Upper lobe of left lung (tissue), 6 donors: ENCODE measurements at regions not wholly inside any gene's neighbourhood (a gene's known extent, or its start where the extent isn't known, plus 50 kb on each side); places are given as distances from the start of the nearest gene placed in this dataset.
"Not testable (repeated sequence)": the region's sequence is repeated elsewhere in the genome, so short reads cannot be mapped to it uniquely, and the experiment has no call there.

Experiments used
- ATAC-seq, 2 donors: fragments of 200-7000 bp; cut with Tn5 transposase; one replicate each; pipeline ENCODE4 v1.9.1; 2022; ENCODE audit warnings: mild to moderate bottlenecking in 2 of 2, moderate library complexity in 2 of 2; ENCODE audit not compliant: low FRiP score in 2 of 2
- DNase-seq, 2 donors: peaks; one replicate each; pipeline ENCODE4 v3.0.0-alpha.2; 2019 to 2020
- H3K27ac ChIP-seq, 4 donors: fragments of 200-600 bp; sonication (generic); one replicate each; pipeline ENCODE4 v1.5.1; 2016 to 2019
- H3K27me3 ChIP-seq, 4 donors: fragments of 200-600 bp; sonication (generic); one replicate each; pipeline ENCODE4 v1.5.1; 2017 to 2019
- H3K36me3 ChIP-seq, 4 donors: fragments of 200-600 bp; sonication (generic); one replicate each; pipeline ENCODE4 v1.5.1; 2016 to 2019
- H3K4me1 ChIP-seq, 4 donors: fragments of 200-600 bp; sonication (generic); one replicate each; pipeline ENCODE4 v1.5.1; 2018 to 2019
- H3K4me3 ChIP-seq, 4 donors: fragments of 200-600 bp; sonication (generic); one replicate each; pipeline ENCODE4 v1.5.1; 2017 to 2019; ENCODE audit warnings: mild to moderate bottlenecking in 2 of 4, moderate library complexity in 1 of 4
- H3K9me3 ChIP-seq, 4 donors: fragments of 200-600 bp; sonication (generic); one replicate each; pipeline ENCODE4 v1.5.1; 2018 to 2019
- CTCF ChIP-seq, 6 experiments: fragments of 450-650 bp in 4 of 6; fragments of 200-600 bp in 2 of 6; sonication (generic) in 2 of 6; IDR thresholded peaks; one replicate each; pipeline ENCODE4 v1.5.1; 2016 to 2019; ENCODE audit warnings: antibody characterized with exemption in 6 of 6
- EP300 ChIP-seq, 4 donors: sonication (generic); formaldehyde crosslinking; IDR thresholded peaks; one replicate each; pipeline ENCODE4 v1.5.1; 2017; ENCODE audit warnings: antibody characterized with exemption in 4 of 4, control low read depth in 2 of 4
- POLR2A ChIP-seq, 4 donors: fragments of 450-650 bp; IDR thresholded peaks; one replicate each; pipeline ENCODE4 v1.5.1; 2016 to 2017; ENCODE audit warnings: antibody characterized with exemption in 4 of 4, mild to moderate bottlenecking in 2 of 4
- POLR2AphosphoS5 ChIP-seq, 2 donors: sonication (generic); formaldehyde crosslinking; IDR thresholded peaks; one replicate each; pipeline ENCODE4 v1.5.1; 2017; ENCODE audit warnings: antibody characterized with exemption in 2 of 2
- WGBS, 2 donors: methylation state at CpG; one replicate each; pipeline ENCODE4 v1.1.5; 2017 to 2018; 5-methylcytosine and 5-hydroxymethylcytosine counted together
- donor health status: DM: no; HTN: no; CAD: no; lungs with moderate emphysema.
- donor health status: DM: no; HTN: yes; CAD: no; lungs with severe emphysema.

- Histone ChIP-seq H3K36me3 (no peaks in the 10 kb centered on the region), H3K27ac (no peak overlapping the region), H3K4me3 (no peak overlapping the region), H3K27me3 (no peaks in the 10 kb centered on the region), H3K9me3 (no peaks in the 10 kb centered on the region), H3K4me1 (no peaks in the 10 kb centered on the region)
- ATAC-seq, result no peak
- WGBS, 2 donors, result 94 to 95% methylated on average over 6 of the region's 6 CpGs
- no peak for DNase-seq
- TF ChIP-seq POLR2A (IDR thresholded peaks at IDR 0.05) (no peak), EP300 (IDR thresholded peaks at IDR 0.05) (no peak), POLR2AphosphoS5 (IDR thresholded peaks at IDR 0.05) (no peak), CTCF (IDR thresholded peaks at IDR 0.05) (no peak)
Observed at GRCh38 chr1:65082346-65083040, 65.5 kb upstream of the AK4 start.

- H3K27ac ChIP-seq, result no peak overlapping the region
- no peak for DNase-seq
- no peaks in the 10 kb centered on the region for H3K4me1 ChIP-seq
- H3K9me3 ChIP-seq, result no peaks in the 10 kb centered on the region
- ATAC-seq, result no peak
- 69 to 74% methylated on average over 4 of the region's 4 CpGs for WGBS, 2 donors
- no peak overlapping the region for H3K4me3 ChIP-seq
- H3K27me3 ChIP-seq, result no peaks in the 10 kb centered on the region
- H3K36me3 ChIP-seq, result no peaks in the 10 kb centered on the region
- TF ChIP-seq CTCF (IDR thresholded peaks at IDR 0.05), result no peak
- TF ChIP-seq POLR2A (IDR thresholded peaks at IDR 0.05), result no peak
- no peak for TF ChIP-seq POLR2AphosphoS5 (IDR thresholded peaks at IDR 0.05)
- no peak for TF ChIP-seq EP300 (IDR thresholded peaks at IDR 0.05)
Observed at GRCh38 chr1:65083263-65083896, 64.6 kb upstream of the AK4 start.

GRCh38 chr1:65084066-65084465 is 63.9 kb upstream of the AK4 start:
- no peak for ATAC-seq
- Histone ChIP-seq H3K27ac (no peak overlapping the region), H3K4me1 (no peaks in the 10 kb centered on the region), H3K4me3 (no peak overlapping the region), H3K36me3 (no peaks in the 10 kb centered on the region), H3K27me3 (no peaks in the 10 kb centered on the region), H3K9me3 (no peaks in the 10 kb centered on the region)
- no peak for TF ChIP-seq POLR2A (IDR thresholded peaks at IDR 0.05)
- TF ChIP-seq EP300 (IDR thresholded peaks at IDR 0.05), result no peak
- no peak for TF ChIP-seq POLR2AphosphoS5 (IDR thresholded peaks at IDR 0.05)
- TF ChIP-seq CTCF (IDR thresholded peaks at IDR 0.05), result no peak
- WGBS, 2 donors, result 84 to 86% methylated on average over 2 of the region's 2 CpGs
- DNase-seq, result no peak

GRCh38 chr1:65087519-65087918 is 60.5 kb upstream of the AK4 start:
- not testable (repeated sequence) for ATAC-seq, DNase-seq, H3K9me3 ChIP-seq, H3K36me3 ChIP-seq, H3K27me3 ChIP-seq, H3K4me1 ChIP-seq, H3K27ac ChIP-seq, H3K4me3 ChIP-seq

GRCh38 chr1:65090406-65090805 is 57.6 kb upstream of the AK4 start:
- H3K27ac ChIP-seq, result no peak overlapping the region

More at GRCh38 chr1:65090406-65090805, 57.6 kb upstream of the AK4 start:
- Histone ChIP-seq H3K4me3 (no peak overlapping the region), H3K9me3 (no peaks in the 10 kb centered on the region), H3K27me3 (no peaks in the 10 kb centered on the region), H3K4me1 (no peaks in the 10 kb centered on the region), H3K36me3 (no peaks in the 10 kb centered on the region)
- TF ChIP-seq POLR2AphosphoS5 (IDR thresholded peaks at IDR 0.05) (no peak), CTCF (IDR thresholded peaks at IDR 0.05) (no peak), EP300 (IDR thresholded peaks at IDR 0.05) (no peak)
- no peak for DNase-seq
- WGBS, 2 donors, result 40 to 55% methylated on average over 4 of the region's 4 CpGs
- no peak for ATAC-seq
